K562 (cell line): ENCODE measurements at regions not wholly inside any gene's neighbourhood (a gene's known extent, or its start where the extent isn't known, plus 50 kb on each side); places are given as distances from the start of the nearest gene placed in this dataset.

Source experiments
- ATAC-seq: fragments of 200-7000 bp; cut with Tn5 transposase; 3 replicates; pipeline ENCODE4 v1.9.1; 2020; ENCODE audit warnings: moderate library complexity
- BruUV-seq: library from RNA; stranded (reverse); fragments of 400-500 nt; replicated peaks from 2 replicates; lab custom pipeline; 2021; lab: Mats Ljungman, UMichigan
- CTCF ChIA-PET: fragments of 300-600 bp; formaldehyde crosslinking; extraction: SDS; loops from one replicate; lab custom pipeline; 2021; ENCODE audit warnings: low intra/inter-chr PET ratio; lab: Yijun Ruan, JAX
- POLR2A ChIA-PET: fragments of 300-600, 350-650 bp; sonication (Branson Sonifier 250); formaldehyde crosslinking; extraction: SDS; loops from one replicate; lab custom pipeline; 2021; ENCODE audit warnings: antibody characterized with exemption, inconsistent platforms; lab: Yijun Ruan, JAX
- DNase-seq, 4 experiments: peaks; one replicate each; pipeline versions ENCODE4 v3.0.0 to v3.0.0-alpha.2; 2011 to 2018; ENCODE audit warnings: low spot score in 3 of 4, mixed read lengths in 3 of 4; ENCODE audit errors: extremely low read depth in 1 of 4
- FAIRE-seq: peaks from 2 replicates; lab custom pipeline; 2011; peaks lifted over from hg19 to GRCh38; lab: Jason Lieb, UNC
- H2AFZ ChIP-seq: 2 replicates; pipeline ENCODE4 v1.6.0; 2011; ENCODE audit warnings: low read depth, low read length, control low read depth, inconsistent platforms
- H3K27ac ChIP-seq: fragments of 200-600 bp; 3 replicates; pipeline ENCODE4 v1.8.0; 2011; ENCODE audit warnings: low read depth, mild to moderate bottlenecking, control low read depth, inconsistent platforms, low read length, moderate library complexity, mixed read lengths; ENCODE audit errors: extremely low read depth
- H3K27me3 ChIP-seq, 2 experiments: fragments of 300-600 bp in 1 of 2; 2 replicates in 1 of 2; 3 replicates in 1 of 2; pipeline versions ENCODE4 v1.6.0 to v1.8.0; 2011; ENCODE audit warnings: inconsistent platforms in 2 of 2, low read length in 2 of 2, mild to moderate bottlenecking in 1 of 2, mixed read lengths in 1 of 2, moderate library complexity in 1 of 2; ENCODE audit not compliant: control insufficient read depth in 2 of 2, insufficient read depth in 2 of 2
- H3K36me3 ChIP-seq: fragments of 300-600 bp; 3 replicates; pipeline ENCODE4 v1.8.0; 2011; ENCODE audit warnings: mild to moderate bottlenecking, low read length, inconsistent platforms; ENCODE audit not compliant: control insufficient read depth, insufficient read depth
- H3K4me1 ChIP-seq, 2 experiments: fragments of 200-600 bp in 1 of 2; replicated peaks in 1 of 2; 2 replicates in 1 of 2; 3 replicates in 1 of 2; pipeline versions ENCODE4 v1.5.1 to v1.8.0; 2011; ENCODE audit warnings: inconsistent platforms in 2 of 2, low read length in 2 of 2, mild to moderate bottlenecking in 1 of 2, mixed read lengths in 1 of 2, moderate library complexity in 1 of 2; ENCODE audit not compliant: control insufficient read depth in 2 of 2, insufficient read depth in 2 of 2
- H3K4me2 ChIP-seq: 2 replicates; pipeline ENCODE4 v1.6.1; 2011; ENCODE audit warnings: low read length, control low read depth, inconsistent platforms, mixed read lengths; ENCODE audit not compliant: insufficient read depth
- H3K4me3 ChIP-seq: fragments of 200-600 bp; sonication (generic), shearing (Covaris generic); 2 replicates; pipeline ENCODE4 v1.5.1; 2016; ENCODE audit warnings: control low read depth, inconsistent platforms
- H3K79me2 ChIP-seq: fragments of 200-600 bp; 3 replicates; pipeline ENCODE4 v1.8.0; 2011; ENCODE audit warnings: low read length, inconsistent platforms; ENCODE audit not compliant: control insufficient read depth, insufficient read depth
- H3K9ac ChIP-seq, 2 experiments: 2 replicates each; pipeline versions ENCODE4 v1.6.0 to v1.6.1; 2011; ENCODE audit warnings: low read depth in 2 of 2, low read length in 2 of 2, control low read depth in 1 of 2, inconsistent platforms in 1 of 2, mild to moderate bottlenecking in 1 of 2, mixed read lengths in 1 of 2; ENCODE audit not compliant: insufficient read depth in 1 of 2
- H3K9me1 ChIP-seq: one replicate; pipeline ENCODE4 v1.6.0; 2011; ENCODE audit warnings: inconsistent platforms, mild to moderate bottlenecking, low read length, moderate library complexity; ENCODE audit not compliant: control insufficient read depth, insufficient read depth
- H3K9me3 ChIP-seq: replicated peaks from 2 replicates; pipeline ENCODE4 v1.5.1; 2011; ENCODE audit warnings: low read depth, low read length, inconsistent platforms; ENCODE audit not compliant: control insufficient read depth, insufficient read depth
- H4K20me1 ChIP-seq: replicated peaks from 2 replicates; pipeline ENCODE4 v1.6.1; 2011; ENCODE audit warnings: low read length, inconsistent platforms, mixed read lengths; ENCODE audit not compliant: control insufficient read depth, insufficient read depth
- ATF4 ChIP-seq: fragments of 450-650 bp; formaldehyde crosslinking; IDR thresholded peaks from 2 replicates; pipeline ENCODE4 v1.4.0; 2022; ENCODE audit warnings: mild to moderate bottlenecking, moderate library complexity
- BDP1 ChIP-seq: IDR thresholded peaks from 3 replicates; pipeline ENCODE4 v1.6.1; 2011; ENCODE audit not compliant: insufficient read length, insufficient read depth
- DMBX1 ChIP-seq: fragments of 250-450 bp; sonication (Bioruptor Pico); IDR thresholded peaks from 2 replicates; pipeline ENCODE4 v1.8.0; 2022; ENCODE audit warnings: inconsistent platforms, mild to moderate bottlenecking, moderate library complexity, borderline replicate concordance
- DPF2 ChIP-seq: fragments of 450-650 bp; IDR thresholded peaks from 2 replicates; pipeline ENCODE4 v1.6.1; 2016
- E2F6 ChIP-seq, 2 experiments: IDR thresholded peaks; 2 replicates each; pipeline ENCODE4 v1.6.1; 2011; ENCODE audit warnings: borderline replicate concordance in 1 of 2, control low read depth in 1 of 2, low read depth in 1 of 2, low read length in 1 of 2, mild to moderate bottlenecking in 1 of 2, mixed read lengths in 1 of 2, moderate library complexity in 1 of 2; ENCODE audit not compliant: insufficient read depth in 1 of 2, insufficient read length in 1 of 2, poor library complexity in 1 of 2, severe bottlenecking in 1 of 2; ENCODE audit errors: extremely low read depth in 1 of 2
- FOXJ2 ChIP-seq: fragments of 200-800 bp; sonication (Bioruptor generic); IDR thresholded peaks from 2 replicates; pipeline ENCODE4 v1.6.1; 2016; ENCODE audit warnings: missing genetic modification characterization, missing compliant biosample characterization
- NFE2L1 ChIP-seq: fragments of 450-650 bp; IDR thresholded peaks from 2 replicates; pipeline ENCODE4 v1.6.1; 2016; ENCODE audit warnings: missing genetic modification characterization, low read depth, mild to moderate bottlenecking, missing compliant biosample characterization, moderate library complexity, borderline replicate concordance
- PCBP2 ChIP-seq: fragments of 200-400 bp; formaldehyde crosslinking; IDR thresholded peaks from 2 replicates; pipeline ENCODE4 v1.6.1; 2018; ENCODE audit warnings: low read length, low read depth, mild to moderate bottlenecking, moderate library complexity; ENCODE audit not compliant: poor library complexity, severe bottlenecking
- PRDM10 ChIP-seq: fragments of 450-650 bp; IDR thresholded peaks from 2 replicates; pipeline ENCODE4 v1.6.1; 2018; ENCODE audit not compliant: partially characterized antibody
- RBM14 ChIP-seq: fragments of 200-400 bp; formaldehyde crosslinking; IDR thresholded peaks from 2 replicates; pipeline ENCODE4 v1.6.1; 2018; ENCODE audit warnings: low read depth, mild to moderate bottlenecking, low read length, moderate library complexity, borderline replicate concordance; ENCODE audit not compliant: insufficient read depth
- SMAD4 ChIP-seq: fragments of 250-450 bp; sonication (Bioruptor Pico); conservative IDR thresholded peaks from 2 replicates; pipeline ENCODE4 v1.8.0; 2021; ENCODE audit warnings: inconsistent platforms, mild to moderate bottlenecking, moderate library complexity
- SOX6 ChIP-seq: fragments of 450-650 bp; IDR thresholded peaks from 2 replicates; pipeline ENCODE4 v1.6.1; 2014; ENCODE audit warnings: mild to moderate bottlenecking
- TAF7 ChIP-seq: fragments of 450-650 bp; IDR thresholded peaks from 2 replicates; pipeline ENCODE4 v1.6.1; 2016; ENCODE audit warnings: missing genetic modification characterization, missing compliant biosample characterization
- TAL1 ChIP-seq: fragments of 450-650 bp; IDR thresholded peaks from 2 replicates; pipeline ENCODE4 v1.6.1; 2016; ENCODE audit warnings: mild to moderate bottlenecking
- ZBTB17 ChIP-seq: fragments of 450-650 bp; formaldehyde crosslinking; IDR thresholded peaks from 2 replicates; pipeline ENCODE4 v1.4.0; 2020; ENCODE audit warnings: mild to moderate bottlenecking
- ZFPM2 ChIP-seq: fragments of 250-450 bp; sonication (Bioruptor Pico); IDR thresholded peaks from 2 replicates; pipeline ENCODE4 v1.5.1; 2022; ENCODE audit warnings: mild to moderate bottlenecking
- WGBS: fragments of 100-300 bp; shearing (Covaris generic); methylation state at CpG from one replicate; pipeline ENCODE4 v1.1.6; 2016; ENCODE audit warnings: low coverage, mixed read lengths; ENCODE audit not compliant: insufficient coverage; ENCODE audit errors: missing lambda C conversion rate; 5-methylcytosine and 5-hydroxymethylcytosine counted together
- in situ Hi-C: fragments of 300-500 bp; cut with MboI; formaldehyde crosslinking; loops from 4 replicates; pipeline ENCODE4 v1.15.0; 2018; ENCODE audit warnings: inconsistent platforms, mixed read lengths
- intact Hi-C: fragments of 100-400 bp; cut with micrococcal nuclease; formaldehyde crosslinking; loops from 2 replicates; pipeline ENCODE4 v1.14.2; 2022

GRCh38 chr18:22841840-22842239, 91.3 kb upstream of the RBBP8 start:
- Histone ChIP-seq H3K9me1 (no peaks in the 10 kb centered on the region), H3K9ac (no peak overlapping the region), H4K20me1 (no peaks in the 10 kb centered on the region), H3K36me3 (no peaks in the 10 kb centered on the region), H3K79me2 (no peaks in the 10 kb centered on the region), H2AFZ (no peak overlapping the region), H3K4me1 (no peaks in the 10 kb centered on the region), H3K4me2 (no peak overlapping the region), H3K9me3 (no peaks in the 10 kb centered on the region), H3K27ac (no peak overlapping the region)
- no TSS peak for BruUV-seq
- in situ Hi-C loops (no loop called here), intact Hi-C loops (no loop called here)
- POLR2A ChIA-PET = interaction anchor here (0.8 kb wide), 1 partner anchor 28 kb away, joined by 3 read pairs; no protein-coding TSS in a partner anchor
- 0% methylated on average over 2 of the region's 2 CpGs for WGBS
- CTCF ChIA-PET = no interaction called here
- no peak for ATAC-seq
- no peak for DNase-seq
- FAIRE-seq = no peak
- TF ChIP-seq BDP1 = no peak
- TF ChIP-seq DMBX1 (CRISPR knock-in tag) = no peak
- no peak for TF ChIP-seq SMAD4 (CRISPR knock-in tag)
- no peak for TF ChIP-seq DPF2
- TF ChIP-seq FOXJ2 (tag) = no peak
- TF ChIP-seq RBM14 = no peak
- TF ChIP-seq TAL1 = no peak
- TF ChIP-seq NFE2L1 = no peak
- no peak for TF ChIP-seq PCBP2
- TF ChIP-seq TAF7 (tag) = no peak
- TF ChIP-seq ZFPM2 (CRISPR knock-in tag) = no peak
- no peak for TF ChIP-seq ATF4 (CRISPR knock-in tag)
- no peak for TF ChIP-seq ZBTB17 (CRISPR knock-in tag)
- no peak for TF ChIP-seq PRDM10
- TF ChIP-seq E2F6 (IDR thresholded peaks at IDR 0.05; ENCODE audit: borderline replicate concordance in 1 of 2, extremely low read depth in 1 of 2, insufficient read depth in 1 of 2, insufficient read length in 1 of 2, low read depth in 1 of 2, low read length in 1 of 2, poor library complexity in 1 of 2, severe bottlenecking in 1 of 2) = no peak
- TF ChIP-seq SOX6 = no peak
- TF ChIP-seq, all 486 proteins: peak for 0
- no peak overlapping the region for H3K4me3 ChIP-seq
- H3K27me3 ChIP-seq = no peaks in the 10 kb centered on the region
